ENCODE measurements at regions not wholly inside any gene's neighbourhood (a gene's known extent, or its start where the extent isn't known, plus 50 kb on each side); places are given as distances from the start of the nearest gene placed in this dataset.
"Not testable (repeated sequence)": the region's sequence is repeated elsewhere in the genome, so short reads cannot be mapped to it uniquely, and the experiment has no call there.

DNA sequence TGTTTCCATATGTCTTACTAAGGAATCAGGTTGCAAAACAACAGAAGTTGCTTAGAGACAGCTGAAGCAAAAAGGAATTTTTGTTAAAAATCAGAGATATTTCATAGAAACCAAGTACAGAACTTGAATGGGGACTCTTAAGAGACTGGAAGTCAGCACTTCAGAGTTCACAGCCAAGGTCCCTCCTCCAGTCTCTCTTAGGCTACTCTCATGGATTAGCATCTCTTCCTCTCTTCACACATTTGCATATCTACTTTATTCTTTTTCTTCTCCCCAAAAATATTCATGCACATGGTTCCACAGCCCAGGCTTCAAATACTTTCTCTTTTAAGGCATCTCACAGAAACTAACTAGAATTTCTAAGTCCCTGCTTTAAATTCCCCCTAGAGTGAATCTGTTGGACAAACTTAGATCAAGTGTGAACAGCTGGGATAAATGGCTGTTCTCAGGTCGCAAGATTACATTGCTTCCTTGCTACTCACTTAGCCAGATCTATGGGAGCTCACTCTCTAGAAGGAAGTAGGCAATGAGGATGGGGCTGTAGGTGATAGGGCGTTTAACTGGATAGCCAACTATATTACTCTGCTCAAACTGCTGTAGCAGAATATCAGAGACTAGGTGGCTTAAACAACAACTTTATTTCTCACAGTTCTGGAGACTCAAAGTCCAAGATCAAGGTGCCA lies 73.7 kb upstream of the GALNT7 start:
- Histone ChIP-seq H3K9me2 (no peaks in the 10 kb centered on the region), H3K27ac (ENCODE audit: low read depth in 2 of 2, low read length in 1 of 2) (no peak overlapping the region), H2AFZ (ENCODE audit: low read depth) (no peak overlapping the region), H3K9ac (no peak overlapping the region), H3F3A (replicated peaks; ENCODE audit: insufficient read depth) (no peaks in the 10 kb centered on the region), H3K36me3 (replicated peaks in 1 of 2; ENCODE audit: control insufficient read depth in 1 of 2, insufficient read depth in 2 of 2, low read length in 1 of 2) (no peaks in the 10 kb centered on the region), H3K4me3 (ENCODE audit: low read depth in 2 of 2, low read length in 1 of 2) (no peak overlapping the region), H3K4me2 (no peak overlapping the region), H3K27me3 (ENCODE audit: insufficient read depth) (no peaks in the 10 kb centered on the region), H3K9me3 (no peaks in the 10 kb centered on the region), H3K4me1 (ENCODE audit: control insufficient read depth in 1 of 2, insufficient read depth in 2 of 2, low read depth in 1 of 2, low read length in 1 of 2) (peaks cover 0 to 3% of the 10 kb centered on the region in 2 experiments; a peak in 1 of 4 replicates), H3K79me2 (ENCODE audit: insufficient read depth) (no peaks in the 10 kb centered on the region), H4K20me1 (ENCODE audit: insufficient read depth) (no peaks in the 10 kb centered on the region)
- CTCF ChIA-PET, result no interaction called here
- POLR2A ChIA-PET, result no interaction called here
- WGBS (ENCODE audit: low lambda C conversion rate), result 58% methylated on average over 2 of the region's 2 CpGs
- TF ChIP-seq EZH2phosphoT487 (IDR thresholded peaks at IDR 0.05; ENCODE audit: borderline replicate concordance, low read depth), result no peak
- no peak for TF ChIP-seq NRF1 (IDR thresholded peaks at IDR 0.05; ENCODE audit: low read depth, low read length)
- no peak for TF ChIP-seq YY1 (IDR thresholded peaks at IDR 0.05; ENCODE audit: low read depth)
- no peak for TF ChIP-seq USF1 (IDR thresholded peaks at IDR 0.05; ENCODE audit: borderline replicate concordance, low read depth)
- no peak for TF ChIP-seq RCOR1 (IDR thresholded peaks at IDR 0.05; ENCODE audit: low read length)
- TF ChIP-seq TEAD4 (IDR thresholded peaks at IDR 0.05; ENCODE audit: borderline replicate concordance, insufficient read depth), result no peak
- no peak for TF ChIP-seq NFIC (IDR thresholded peaks at IDR 0.05; ENCODE audit: borderline replicate concordance)
- TF ChIP-seq ZBTB33 (IDR thresholded peaks at IDR 0.05; ENCODE audit: borderline replicate concordance, low read depth), result no peak
- TF ChIP-seq FOXJ3 (CRISPR knock-in tag; IDR thresholded peaks at IDR 0.05), result no peak
- TF ChIP-seq RFX5 (IDR thresholded peaks at IDR 0.05; ENCODE audit: low read length), result no peak
- no peak for TF ChIP-seq FOSL2 (IDR thresholded peaks at IDR 0.05; ENCODE audit: borderline replicate concordance, low read depth)
- TF ChIP-seq FOXM1 (IDR thresholded peaks at IDR 0.05; ENCODE audit: low read depth), result no peak
- TF ChIP-seq SMC3 (IDR thresholded peaks at IDR 0.05; ENCODE audit: low read depth, low read length), result no peak
- no peak for DNase-seq

- H3K9me3 ChIP-seq; H3K79me2 ChIP-seq (ENCODE audit: insufficient read depth); DNase-seq; H4K20me1 ChIP-seq (ENCODE audit: insufficient read depth); H3K27ac ChIP-seq (ENCODE audit: low read depth in 2 of 2, low read length in 1 of 2); H3K4me2 ChIP-seq; CTCF ChIA-PET; H3K9ac ChIP-seq; H3K4me1 ChIP-seq (ENCODE audit: control insufficient read depth in 1 of 2, insufficient read depth in 2 of 2, low read depth in 1 of 2, low read length in 1 of 2); H3K9me2 ChIP-seq; H3K4me3 ChIP-seq (ENCODE audit: low read depth in 2 of 2, low read length in 1 of 2); H3K36me3 ChIP-seq (replicated peaks in 1 of 2; ENCODE audit: control insufficient read depth in 1 of 2, insufficient read depth in 2 of 2, low read length in 1 of 2); H3K27me3 ChIP-seq (ENCODE audit: insufficient read depth); POLR2A ChIA-PET; H2AFZ ChIP-seq (ENCODE audit: low read depth); H3F3A ChIP-seq (replicated peaks; ENCODE audit: insufficient read depth): not testable (repeated sequence)
- 95% methylated on average over 5 of the region's 6 CpGs for WGBS (ENCODE audit: low lambda C conversion rate)
Measured at GRCh38 chr4:173099447-173099846, 69.2 kb upstream of the GALNT7 start.

Data from SK-N-SH (cell line).